Activated CD4-positive, alpha-beta T cell treated with anti-CD3 and anti-CD28 coated beads, Interleukin-2, Interleukin-6, amounts not matched to agents 100 ng/mL and 50 ng/mL, durations not matched to agents 16 hours and 8 hours (primary cell): ENCODE measurements at regions not wholly inside any gene's neighbourhood (a gene's known extent, or its start where the extent isn't known, plus 50 kb on each side); places are given as distances from the start of the nearest gene placed in this dataset.
"Not testable (repeated sequence)": the region's sequence is repeated elsewhere in the genome, so short reads cannot be mapped to it uniquely, and the experiment has no call there.

ENCODE experiments used
- DNase-seq: peaks from one replicate; pipeline ENCODE4 v3.0.0-alpha.2; 2020

- not testable (repeated sequence) for DNase-seq
Observed at GRCh38 chr14:56990991-56991627, 180.8 kb upstream of the OTX2 start.

DNA sequence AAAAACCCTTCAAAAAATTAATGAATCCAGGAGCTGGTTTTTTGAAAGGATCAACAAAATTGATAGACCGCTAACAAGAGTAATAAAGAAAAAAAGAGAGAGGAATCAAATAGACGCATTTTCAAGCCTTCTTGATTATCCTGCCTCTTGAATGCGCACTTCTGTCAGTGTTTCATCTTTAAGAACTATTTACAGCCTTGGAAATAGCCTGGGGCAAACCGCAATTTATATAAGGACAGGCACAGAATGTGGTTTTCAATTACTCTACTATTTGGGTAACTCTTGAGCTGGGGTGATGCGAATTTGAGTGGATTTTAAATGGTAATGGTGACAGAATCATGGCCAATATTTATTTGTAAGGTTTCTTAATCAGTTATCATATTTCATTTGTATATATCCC is 179.1 kb upstream of the OTX2 start:
- no peak for DNase-seq

DNA sequence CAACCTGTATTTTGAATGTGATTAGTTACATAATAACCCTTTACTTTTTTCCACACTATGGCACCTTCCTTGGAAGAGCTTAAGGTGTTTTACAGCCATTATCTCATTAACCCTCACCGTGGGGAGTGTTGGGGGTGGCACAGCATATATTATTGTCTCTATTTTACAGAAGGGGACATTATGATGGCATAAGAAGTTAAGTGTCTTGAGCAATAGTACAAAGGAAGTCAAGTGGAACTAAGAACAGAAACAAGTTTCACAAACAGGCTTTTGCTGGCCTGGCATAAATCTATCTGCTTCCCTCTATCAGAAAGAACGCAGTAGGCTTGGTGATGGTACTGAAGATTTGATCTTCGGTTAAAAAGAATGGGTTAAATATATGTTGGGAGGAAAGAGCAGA is 169.7 kb upstream of the OTX2 start:
- DNase-seq = no peak

- no peak for DNase-seq
Observed at GRCh38 chr14:56976211-56976610, 165.9 kb upstream of the OTX2 start.

- DNase-seq = no peak
Observed at GRCh38 chr14:56975521-56975920, 165.2 kb upstream of the OTX2 start.

- no peak for DNase-seq
Observed at GRCh38 chr14:56972948-56973347, 162.7 kb upstream of the OTX2 start.

DNA sequence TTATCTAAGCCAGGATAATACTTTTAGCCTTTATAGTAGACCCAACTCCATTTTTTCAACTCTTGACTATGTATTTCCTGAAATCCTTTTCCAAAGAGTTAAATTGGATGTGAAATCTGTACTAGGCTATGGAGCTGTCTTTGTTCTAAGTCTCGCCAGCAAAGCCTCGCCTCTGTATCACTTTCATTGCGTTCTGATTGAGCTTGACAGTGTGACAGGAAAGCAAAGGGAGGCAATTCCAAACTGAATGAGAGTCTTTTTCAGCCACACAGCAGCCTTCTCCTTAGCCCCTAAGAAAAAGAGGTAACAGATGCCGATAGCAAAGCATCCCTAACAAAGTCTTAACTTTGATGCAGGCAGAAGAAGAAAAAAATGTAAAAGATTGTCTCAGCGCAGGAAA is 154.6 kb upstream of the OTX2 start:
- no peak for DNase-seq

DNA sequence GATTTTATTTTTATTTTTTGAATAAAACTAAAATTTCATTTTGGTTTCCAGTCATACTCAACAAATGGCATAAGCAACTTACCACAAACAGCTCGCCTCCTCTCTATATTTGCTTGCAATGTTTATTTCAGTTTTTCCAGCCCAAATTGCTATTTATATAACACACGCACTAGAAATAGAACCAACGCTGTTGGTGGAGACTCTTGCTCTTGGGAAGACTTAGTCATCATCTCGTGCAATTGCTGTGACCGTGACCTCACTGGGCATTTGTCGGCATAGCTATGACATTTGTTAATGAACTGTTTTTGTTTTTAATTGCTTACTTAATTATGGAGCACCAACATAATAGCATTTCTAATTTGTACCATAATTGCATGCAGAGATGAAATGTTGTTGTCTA is 153.1 kb upstream of the OTX2 start:
- no peak for DNase-seq

DNA sequence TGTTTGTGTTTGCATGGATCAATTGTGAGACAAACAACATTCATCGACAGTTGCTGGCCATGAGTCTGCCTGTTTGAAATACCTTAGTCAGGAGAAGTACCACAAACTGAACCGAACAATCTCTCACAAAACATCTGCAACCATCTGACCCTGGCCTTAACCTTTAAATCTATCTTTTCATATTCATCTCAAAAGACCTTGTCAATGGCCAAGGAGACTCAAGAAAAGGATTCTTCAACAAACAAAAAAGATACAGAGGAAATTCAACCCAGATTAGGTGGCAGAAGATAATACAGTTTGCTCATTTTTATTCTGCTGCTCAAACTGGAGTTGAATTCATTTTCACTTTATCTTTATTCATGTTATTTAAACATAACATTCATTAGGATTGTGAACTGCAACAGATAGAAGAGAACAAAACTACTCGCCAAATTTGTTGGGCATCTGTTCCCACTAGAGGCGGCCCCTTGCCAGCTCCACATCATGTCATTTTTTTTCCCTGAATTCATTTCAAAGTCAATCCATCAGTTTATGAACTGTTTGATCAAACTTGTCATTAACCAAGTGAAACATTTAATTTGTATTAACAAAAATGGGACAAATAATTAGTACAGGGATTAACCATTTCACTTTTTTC is 152.3 kb upstream of the OTX2 start:
- DNase-seq = no peak

DNA sequence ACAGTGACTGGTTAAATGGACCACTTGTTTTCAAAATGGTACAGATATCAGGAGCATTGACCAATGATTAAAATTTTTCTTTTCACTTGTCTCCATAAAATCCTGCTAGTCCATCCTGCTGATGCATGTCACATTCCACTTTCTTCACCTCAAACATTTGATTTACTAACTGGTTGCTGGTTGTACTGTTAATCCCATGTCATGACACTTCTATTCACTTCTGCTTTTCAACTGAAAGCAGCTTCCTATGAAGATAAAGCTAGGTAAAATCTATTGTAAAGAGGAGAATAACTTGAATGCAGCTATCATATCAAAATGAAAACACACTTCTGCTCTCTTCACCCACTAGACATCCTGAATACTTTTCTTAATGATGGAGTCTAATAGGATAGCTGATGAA is 149.6 kb upstream of the OTX2 start:
- DNase-seq = no peak

DNA sequence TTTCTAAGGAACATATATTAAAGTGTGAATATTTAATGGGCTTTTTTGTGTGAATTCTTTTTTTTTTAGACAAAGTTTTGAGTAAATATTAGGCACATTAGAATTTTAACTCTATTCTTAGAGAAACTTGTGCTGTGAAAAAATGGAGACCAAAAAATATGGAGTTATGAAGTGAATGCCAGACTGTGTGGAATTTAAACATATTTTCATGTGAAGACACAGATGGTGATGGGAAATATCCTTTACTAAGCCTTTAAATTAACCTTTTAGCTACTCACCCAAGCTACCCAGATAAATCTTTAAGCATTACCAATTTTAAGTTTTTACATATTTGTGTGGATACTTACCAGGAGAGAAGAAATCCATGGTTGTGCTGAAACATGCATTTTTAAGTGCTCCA is 148.8 kb upstream of the OTX2 start:
- no peak for DNase-seq

DNA sequence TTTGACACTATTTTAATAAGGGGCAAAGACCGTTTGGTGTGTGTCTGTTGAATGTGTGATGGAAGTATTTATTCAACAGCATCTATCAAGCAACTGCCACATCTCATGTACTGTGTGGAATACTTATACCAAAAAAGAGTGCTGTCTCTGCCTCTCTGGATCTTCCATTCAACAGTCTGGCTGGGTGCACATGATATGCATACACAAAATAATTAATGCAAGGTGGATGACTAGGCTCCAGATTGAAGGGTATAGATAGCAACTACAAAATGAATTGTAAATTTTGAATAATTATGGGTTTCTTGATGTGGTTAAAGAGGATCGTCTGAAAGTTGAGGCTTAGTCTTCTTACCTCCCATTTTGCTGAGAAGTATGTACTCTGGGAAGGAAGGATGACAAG is 145.9 kb upstream of the OTX2 start:
- DNase-seq = no peak

DNA sequence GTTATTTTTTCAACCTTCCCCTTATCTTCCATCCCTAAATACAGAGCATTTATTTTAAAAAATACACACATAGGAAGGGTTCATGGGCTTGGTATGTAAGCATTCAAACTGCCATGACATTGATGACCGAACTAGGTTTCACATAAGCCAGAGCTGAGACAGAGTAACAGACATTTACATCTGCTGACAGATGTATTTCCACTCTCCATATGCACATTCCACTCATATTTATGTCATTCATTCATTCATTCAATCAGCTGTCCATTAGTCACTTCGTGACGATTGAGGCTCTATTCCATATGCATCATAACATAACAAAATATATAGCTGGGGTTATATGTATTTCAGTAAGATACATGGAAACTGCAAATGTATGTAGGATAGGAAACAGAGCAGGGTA is 145.5 kb upstream of the OTX2 start:
- DNase-seq = no peak

GRCh38 chr14:56953884-56954283 is 143.6 kb upstream of the OTX2 start:
- DNase-seq = no peak

DNA sequence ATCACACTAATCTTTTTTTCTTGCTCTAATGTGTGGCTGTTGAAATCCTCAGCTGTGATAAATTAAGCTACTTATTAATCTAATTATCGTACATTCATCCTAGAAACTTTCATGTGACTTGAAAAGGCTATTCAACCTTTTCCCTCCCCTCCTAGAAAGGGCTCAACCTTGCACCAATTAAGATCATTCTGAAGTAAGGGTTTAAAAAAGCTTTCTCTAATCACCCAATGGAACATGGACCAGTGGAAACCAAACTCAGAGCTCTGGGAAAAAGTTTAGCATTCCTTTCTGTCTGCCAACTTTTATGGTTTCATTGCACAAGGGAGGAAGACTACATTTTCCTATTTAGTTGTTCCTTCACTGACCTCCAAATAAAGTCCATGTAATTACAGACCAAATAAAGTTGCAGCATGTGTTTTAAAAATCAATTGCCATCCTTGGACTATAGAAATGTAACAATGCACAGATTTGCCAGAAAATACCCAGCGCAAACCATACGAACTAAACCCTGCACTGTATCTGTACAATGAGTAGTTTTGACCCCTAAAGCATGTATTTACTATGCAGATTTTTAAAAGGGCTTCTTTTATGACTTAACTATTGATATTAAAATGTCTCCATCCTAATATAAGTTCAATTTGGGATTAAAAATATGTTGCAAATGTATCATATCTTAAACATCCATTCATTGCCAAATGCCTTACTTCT is 142.6 kb upstream of the OTX2 start:
- no peak for DNase-seq

DNA sequence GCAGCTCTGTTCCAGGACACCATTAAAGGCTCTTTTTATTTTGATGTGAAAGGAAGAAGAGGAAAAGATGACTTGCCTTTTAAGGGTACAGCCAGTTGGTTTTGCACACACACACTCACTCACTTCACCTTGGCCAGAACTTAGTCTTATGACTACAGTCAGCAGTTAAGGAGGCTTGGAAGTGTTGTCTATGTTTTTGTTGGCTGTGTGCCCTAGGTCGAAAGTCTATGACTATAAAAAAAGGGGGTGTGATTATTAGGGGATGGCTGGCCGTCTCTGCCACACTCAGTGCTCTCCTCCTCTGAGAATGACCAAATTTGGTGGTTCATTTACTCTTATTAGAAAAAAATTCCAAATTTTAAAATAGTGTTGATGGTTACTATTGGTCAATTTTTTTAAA is 139.5 kb upstream of the OTX2 start:
- no peak for DNase-seq

DNA sequence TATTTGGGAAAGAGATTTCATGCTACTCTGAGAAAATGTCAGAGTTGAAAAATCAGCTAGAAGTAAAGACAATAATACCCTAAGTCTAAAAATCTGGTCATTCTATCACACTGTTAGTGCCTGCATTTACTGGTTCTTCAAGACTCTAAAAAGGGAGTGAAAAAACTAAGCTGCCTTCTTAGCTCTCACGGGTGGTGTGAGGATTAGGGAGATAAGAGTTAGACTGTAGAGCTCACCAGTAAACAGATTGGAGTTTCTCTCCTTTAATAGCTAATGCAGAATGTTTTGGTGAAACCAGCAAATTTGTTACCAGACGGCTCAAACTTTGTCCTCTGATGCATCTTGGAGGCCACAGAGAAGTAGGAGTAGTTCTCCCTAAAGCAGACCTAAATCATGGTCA is 135.0 kb upstream of the OTX2 start:
- no peak for DNase-seq

GRCh38 chr14:56944397-56944796 is 134.1 kb upstream of the OTX2 start:
- no peak for DNase-seq

GRCh38 chr14:56933446-56933845 is 123.2 kb upstream of the OTX2 start:
- no peak for DNase-seq

DNA sequence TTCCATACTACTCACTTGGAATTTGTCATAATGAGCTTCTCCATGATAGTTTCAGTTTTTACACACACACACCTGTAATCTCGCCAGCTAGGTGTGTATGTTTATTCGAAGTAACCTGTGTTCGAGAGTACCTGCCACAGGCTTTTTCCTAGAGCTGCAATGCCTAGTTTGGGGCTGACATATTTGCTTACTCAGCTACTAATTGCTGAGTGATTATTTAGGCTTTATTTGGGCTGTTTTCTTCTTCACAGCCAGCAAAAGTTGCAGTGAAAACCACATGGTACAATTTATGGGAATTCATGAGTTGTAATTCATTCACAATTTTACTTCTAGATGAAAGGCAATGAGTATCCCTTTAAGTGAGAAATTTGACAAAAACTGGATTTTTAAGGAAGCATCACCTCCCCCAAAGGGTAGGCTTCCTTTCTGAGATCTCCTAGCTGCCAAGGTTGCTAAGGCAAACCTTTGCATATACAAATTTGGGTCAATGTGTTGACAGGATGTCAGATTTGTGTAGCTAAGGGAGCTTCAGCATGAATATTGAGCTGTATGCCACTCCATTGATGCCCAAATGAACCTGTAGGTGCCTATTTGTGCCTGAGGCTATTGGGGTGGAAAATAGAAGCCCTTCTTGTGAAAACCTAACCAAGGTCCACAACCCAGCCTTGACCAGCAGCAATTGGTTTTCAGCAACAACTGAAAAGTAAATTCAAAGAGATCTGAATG is 108.7 kb upstream of the OTX2 start:
- DNase-seq = no peak

DNA sequence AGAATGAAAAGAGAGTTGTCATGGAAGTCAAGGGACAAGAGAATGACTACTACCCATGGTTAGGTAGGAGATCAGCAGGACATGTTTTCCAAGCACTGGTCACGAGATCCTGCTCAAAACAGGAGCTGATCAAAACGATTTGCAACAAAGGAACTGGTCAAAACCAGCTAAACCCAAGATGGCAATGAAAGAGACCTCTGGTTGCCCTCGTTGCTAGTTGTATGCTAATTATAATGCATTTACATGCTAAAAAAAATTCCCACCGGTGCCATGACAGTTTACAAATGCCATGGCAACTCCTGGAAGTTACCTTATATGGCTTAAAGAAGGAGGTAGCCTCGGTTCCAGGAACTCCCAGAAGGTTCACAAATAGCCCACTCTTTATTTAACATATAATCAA is 95.0 kb upstream of the OTX2 start:
- no peak for DNase-seq

DNA sequence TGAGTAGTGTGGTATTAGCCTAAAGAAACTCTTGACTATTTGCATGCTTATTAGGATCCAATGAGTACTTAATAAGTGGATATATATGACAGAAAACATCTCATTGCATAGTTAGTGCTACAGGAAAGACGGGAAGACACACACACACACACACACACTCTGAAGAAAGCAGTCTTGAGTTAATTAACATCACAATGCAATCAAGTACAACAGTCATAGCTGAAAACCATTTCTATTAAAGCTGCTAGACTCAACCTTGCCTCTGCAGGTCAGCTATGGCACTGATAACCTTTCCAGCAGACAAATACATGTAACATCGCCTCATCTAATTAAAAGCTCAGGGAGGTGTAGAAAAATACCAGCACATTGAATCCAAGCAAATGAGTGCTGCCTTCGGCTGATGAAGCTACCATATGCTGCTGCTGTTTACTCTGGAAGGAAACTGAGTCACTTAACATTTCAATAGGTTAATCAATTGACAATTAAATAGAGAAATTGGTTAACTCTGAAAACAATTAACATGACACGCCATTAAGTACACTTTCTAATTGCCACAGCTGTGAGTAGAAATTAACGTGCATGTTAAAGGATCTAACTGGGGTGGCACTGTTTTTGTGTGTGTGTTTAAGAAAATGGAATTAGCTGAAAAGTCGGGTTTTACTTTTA is 93.2 kb upstream of the OTX2 start:
- DNase-seq = no peak

DNA sequence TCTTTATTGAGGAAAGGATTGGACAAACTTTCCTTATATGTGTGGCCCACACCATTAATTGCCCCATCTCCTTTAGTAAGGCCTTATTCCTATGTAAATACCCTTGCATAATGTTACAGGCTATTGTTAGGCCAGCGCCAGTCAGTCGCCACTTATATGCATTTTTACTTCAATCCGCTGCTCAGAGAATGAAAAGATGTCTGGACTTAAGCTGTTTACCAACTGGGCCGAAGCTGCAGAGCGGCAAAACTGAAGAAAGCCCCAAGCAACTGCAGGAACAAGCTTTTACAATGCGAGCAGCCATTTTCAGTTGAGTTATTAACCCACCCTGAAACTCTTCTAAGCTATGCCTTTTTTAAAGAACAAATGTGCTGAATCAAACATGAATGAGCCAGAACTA is 92.1 kb upstream of the OTX2 start:
- DNase-seq = no peak
